ENCODE measurements at regions not wholly inside any gene's neighbourhood (a gene's known extent, or its start where the extent isn't known, plus 50 kb on each side); places are given as distances from the start of the nearest gene placed in this dataset.

DNA sequence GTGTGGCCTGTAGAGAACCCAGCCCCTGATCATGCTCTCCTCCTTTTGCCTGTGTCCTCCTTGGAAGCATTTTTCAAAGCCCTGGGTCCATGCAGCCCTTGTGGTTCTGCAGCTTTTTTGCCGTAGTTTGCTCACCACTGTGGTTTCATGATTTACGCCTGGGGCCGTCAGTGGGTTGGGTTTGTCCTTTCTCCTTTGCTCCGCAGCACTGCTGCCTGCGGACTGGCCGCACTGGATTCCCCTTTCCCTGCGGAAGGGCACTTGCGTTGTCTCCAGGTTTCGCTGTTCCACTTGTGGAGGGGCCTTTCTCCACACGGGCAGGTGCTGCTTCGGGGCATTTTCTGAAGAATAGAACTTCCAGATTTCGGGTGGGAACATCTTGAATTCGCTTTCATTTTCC, 1260.9 kb downstream of the BRD1 start:
- Histone ChIP-seq H3K4me1 (ENCODE audit: low read length) (no peaks in the 10 kb centered on the region), H3K4me2 (ENCODE audit: low read depth, low read length) (no peak overlapping the region), H3K79me2 (ENCODE audit: low read length) (peaks cover 5% of the 10 kb centered on the region; the same call in 1 of the 2 replicates), H3F3A (ENCODE audit: insufficient read depth, low read length) (no peaks in the 10 kb centered on the region), H3K4me3 (ENCODE audit: low read length) (no peak overlapping the region), H4K20me1 (ENCODE audit: insufficient read depth, low read length) (no peaks in the 10 kb centered on the region), H3K27ac (ENCODE audit: low read length) (no peak overlapping the region), H3K9me3 (replicated peaks; ENCODE audit: insufficient read depth, low read length) (no peaks in the 10 kb centered on the region), H3K27me3 (replicated peaks; ENCODE audit: insufficient read depth, low read length) (no peaks in the 10 kb centered on the region), H3K36me3 (replicated peaks; ENCODE audit: insufficient read depth, low read length) (no peaks in the 10 kb centered on the region), H2AFZ (ENCODE audit: low read length) (no peak overlapping the region), H3K9me2 (replicated peaks; ENCODE audit: insufficient read depth, low read length) (no peaks in the 10 kb centered on the region), H3K9ac (ENCODE audit: low read length) (no peak overlapping the region)
- no peak for DNase-seq
- no peak for TF ChIP-seq EZH2phosphoT487 (IDR thresholded peaks at IDR 0.05; ENCODE audit: low read length)
- TF ChIP-seq, protein P1, sequence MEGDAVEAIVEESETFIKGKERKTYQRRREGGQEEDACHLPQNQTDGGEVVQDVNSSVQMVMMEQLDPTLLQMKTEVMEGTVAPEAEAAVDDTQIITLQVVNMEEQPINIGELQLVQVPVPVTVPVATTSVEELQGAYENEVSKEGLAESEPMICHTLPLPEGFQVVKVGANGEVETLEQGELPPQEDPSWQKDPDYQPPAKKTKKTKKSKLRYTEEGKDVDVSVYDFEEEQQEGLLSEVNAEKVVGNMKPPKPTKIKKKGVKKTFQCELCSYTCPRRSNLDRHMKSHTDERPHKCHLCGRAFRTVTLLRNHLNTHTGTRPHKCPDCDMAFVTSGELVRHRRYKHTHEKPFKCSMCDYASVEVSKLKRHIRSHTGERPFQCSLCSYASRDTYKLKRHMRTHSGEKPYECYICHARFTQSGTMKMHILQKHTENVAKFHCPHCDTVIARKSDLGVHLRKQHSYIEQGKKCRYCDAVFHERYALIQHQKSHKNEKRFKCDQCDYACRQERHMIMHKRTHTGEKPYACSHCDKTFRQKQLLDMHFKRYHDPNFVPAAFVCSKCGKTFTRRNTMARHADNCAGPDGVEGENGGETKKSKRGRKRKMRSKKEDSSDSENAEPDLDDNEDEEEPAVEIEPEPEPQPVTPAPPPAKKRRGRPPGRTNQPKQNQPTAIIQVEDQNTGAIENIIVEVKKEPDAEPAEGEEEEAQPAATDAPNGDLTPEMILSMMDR (IDR thresholded peaks at IDR 0.05; ENCODE audit: low read length), result no peak

DNA sequence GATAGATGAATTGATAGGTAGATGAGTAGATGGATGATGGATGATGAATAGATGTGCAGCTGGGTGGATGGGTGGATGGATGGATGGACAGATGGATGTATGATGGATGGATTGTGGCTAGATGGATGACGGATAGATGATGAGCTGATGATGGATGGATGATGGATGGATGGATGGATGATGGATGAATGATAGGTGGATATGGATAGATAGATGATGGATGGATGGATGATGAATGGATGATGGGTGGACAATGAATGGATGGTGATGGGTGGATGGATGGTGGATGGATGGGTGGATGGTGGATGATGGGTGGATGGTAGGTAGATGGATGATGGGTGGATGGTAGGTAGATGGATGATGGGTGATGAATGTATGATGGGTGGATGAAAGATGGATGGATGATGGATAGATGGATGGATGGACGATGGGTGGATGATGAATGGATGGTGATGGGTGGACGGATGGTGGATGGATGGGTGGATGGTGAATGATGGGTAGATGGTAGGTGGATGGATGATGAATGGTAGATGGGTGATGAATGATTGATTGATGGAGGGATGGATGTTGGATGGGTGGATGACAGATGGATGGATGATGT, 1261.7 kb downstream of the BRD1 start:
- Histone ChIP-seq H3K27me3 (replicated peaks; ENCODE audit: insufficient read depth, low read length) (no peaks in the 10 kb centered on the region), H3K4me2 (ENCODE audit: low read depth, low read length) (no peak overlapping the region)
- TF ChIP-seq EZH2phosphoT487 (IDR thresholded peaks at IDR 0.05; ENCODE audit: low read length) (no peak), EZH2 (optimal IDR thresholded peaks at IDR 0.05; ENCODE audit: low read depth, low read length) (no peak)
- TF ChIP-seq, protein P1 (IDR thresholded peaks at IDR 0.05; ENCODE audit: low read length), result no peak

DNA sequence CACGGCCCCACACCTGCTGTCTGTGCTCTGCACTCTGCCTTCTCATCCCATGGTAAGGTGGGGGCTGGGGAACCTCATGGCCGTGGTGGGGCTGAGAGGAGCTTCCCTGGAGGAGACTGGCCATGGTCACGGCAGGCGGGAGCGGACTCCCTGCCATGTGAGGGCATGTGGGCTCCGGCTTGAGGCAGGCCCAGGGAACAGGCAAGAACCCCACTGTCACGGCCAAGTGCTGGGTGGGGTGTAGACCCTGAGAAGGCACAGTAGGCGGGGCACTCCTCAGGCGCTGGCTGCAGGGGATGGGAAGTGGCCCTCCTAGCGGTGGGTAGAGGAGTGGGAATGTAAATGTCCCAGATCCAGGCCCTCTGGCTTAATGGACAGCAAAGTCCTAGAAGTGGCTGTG, 1262.7 kb downstream of the BRD1 start:
- Histone ChIP-seq H3F3A (ENCODE audit: insufficient read depth, low read length) (no peaks in the 10 kb centered on the region), H3K4me2 (ENCODE audit: low read depth, low read length) (no peak overlapping the region), H4K20me1 (ENCODE audit: insufficient read depth, low read length) (no peaks in the 10 kb centered on the region), H3K9me3 (replicated peaks; ENCODE audit: insufficient read depth, low read length) (no peaks in the 10 kb centered on the region), H3K9ac (ENCODE audit: low read length) (no peak overlapping the region), H3K79me2 (ENCODE audit: low read length) (peaks cover 5% of the 10 kb centered on the region; the same call in 1 of the 2 replicates), H3K4me3 (ENCODE audit: low read length) (no peak overlapping the region), H3K4me1 (ENCODE audit: low read length) (no peaks in the 10 kb centered on the region), H3K36me3 (replicated peaks; ENCODE audit: insufficient read depth, low read length) (no peaks in the 10 kb centered on the region), H3K9me2 (replicated peaks; ENCODE audit: insufficient read depth, low read length) (no peaks in the 10 kb centered on the region), H3K27ac (ENCODE audit: low read length) (no peak overlapping the region), H2AFZ (ENCODE audit: low read length) (no peak overlapping the region), H3K27me3 (replicated peaks; ENCODE audit: insufficient read depth, low read length) (no peaks in the 10 kb centered on the region)
- no peak for DNase-seq
- TF ChIP-seq, protein P1 (IDR thresholded peaks at IDR 0.05; ENCODE audit: low read length), result no peak
- TF ChIP-seq EZH2phosphoT487 (IDR thresholded peaks at IDR 0.05; ENCODE audit: low read length) (no peak), EZH2 (optimal IDR thresholded peaks at IDR 0.05; ENCODE audit: low read depth, low read length) (no peak)

More for the DNA sequence above, 1261.7 kb downstream of the BRD1 start:
- no peak for DNase-seq
- Histone ChIP-seq H3K9ac (ENCODE audit: low read length) (no peak overlapping the region), H3K4me3 (ENCODE audit: low read length) (no peak overlapping the region), H3K4me1 (ENCODE audit: low read length) (no peaks in the 10 kb centered on the region), H2AFZ (ENCODE audit: low read length) (no peak overlapping the region), H3K9me2 (replicated peaks; ENCODE audit: insufficient read depth, low read length) (no peaks in the 10 kb centered on the region), H3K36me3 (replicated peaks; ENCODE audit: insufficient read depth, low read length) (no peaks in the 10 kb centered on the region), H3F3A (ENCODE audit: insufficient read depth, low read length) (no peaks in the 10 kb centered on the region), H3K79me2 (ENCODE audit: low read length) (peaks cover 5% of the 10 kb centered on the region; the same call in 1 of the 2 replicates), H3K9me3 (replicated peaks; ENCODE audit: insufficient read depth, low read length) (no peaks in the 10 kb centered on the region), H3K27ac (ENCODE audit: low read length) (no peak overlapping the region), H4K20me1 (ENCODE audit: insufficient read depth, low read length) (no peaks in the 10 kb centered on the region)

Data from MM.1S (cell line).